Stimulated activated CD4-positive, alpha-beta T cell treated with anti-CD3 and anti-CD28 coated beads, Interleukin-1b, Interleukin-23, amount 100 ng/mL, for 24 hours (primary cell): ENCODE measurements at regions not wholly inside any gene's neighbourhood (a gene's known extent, or its start where the extent isn't known, plus 50 kb on each side); places are given as distances from the start of the nearest gene placed in this dataset.

Experiments
- DNase-seq, 4 experiments: peaks; one replicate each; pipeline ENCODE4 v3.0.0-alpha.2; 2020; ENCODE audit warnings: low read depth in 4 of 4, low spot score in 1 of 4

DNA sequence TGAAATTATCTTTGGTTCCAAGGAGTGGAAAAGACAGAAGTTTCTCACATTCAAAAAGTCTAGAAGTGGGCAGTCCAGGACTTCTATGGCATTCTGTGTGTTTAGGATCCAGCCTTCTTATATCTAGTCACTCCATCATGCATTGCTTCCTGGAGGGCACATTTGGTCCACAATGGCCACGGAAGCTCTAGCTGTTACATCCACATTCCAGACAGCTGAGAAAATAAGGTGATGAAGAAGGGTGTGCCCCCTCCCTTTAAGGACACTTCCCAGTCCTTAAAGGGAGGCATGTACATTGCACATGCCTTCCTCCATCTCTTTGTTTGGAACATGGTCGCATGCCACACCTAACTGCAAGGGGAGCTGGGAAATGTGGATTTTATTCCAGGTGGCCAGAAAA lies 59.9 kb upstream of the BZW1 start:
- DNase-seq: no peak

DNA sequence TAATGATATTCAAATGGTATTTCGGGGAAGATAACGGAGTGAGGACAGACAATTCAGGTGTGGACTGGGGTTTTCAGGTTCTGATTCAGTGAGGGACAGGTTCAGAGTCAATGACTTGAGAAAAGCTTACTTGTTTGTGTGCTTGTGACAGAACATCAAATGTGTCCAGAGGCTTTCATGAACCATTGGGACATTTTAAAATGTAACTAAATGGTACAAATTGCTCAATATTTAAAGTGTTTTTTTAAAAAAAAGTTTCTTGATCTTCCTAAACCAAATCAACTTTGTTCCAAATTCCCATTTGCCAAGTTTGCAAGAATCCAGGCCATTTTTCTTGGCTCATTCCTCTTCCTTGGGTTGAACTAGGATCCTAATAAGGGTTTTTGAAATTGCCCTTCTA lies 59.4 kb upstream of the BZW1 start:
- no peak for DNase-seq

DNA sequence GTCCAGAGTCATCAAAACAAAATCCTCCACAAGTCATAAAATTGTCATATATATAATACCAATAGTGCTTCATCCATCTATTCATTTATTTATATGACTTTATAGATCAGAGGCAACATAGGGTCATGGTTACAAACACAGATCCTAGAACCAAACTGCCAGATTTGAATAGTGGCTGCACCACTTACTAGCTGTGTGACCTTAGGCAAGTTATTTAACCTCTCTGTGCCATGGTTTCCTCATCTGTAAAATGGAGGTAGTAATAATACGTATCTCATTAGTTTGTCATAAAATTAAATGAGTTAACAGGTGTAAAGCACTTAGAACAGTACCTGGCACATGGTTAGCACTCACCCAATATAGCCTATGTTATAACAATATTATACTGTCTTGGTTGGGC lies 58.9 kb upstream of the BZW1 start:
- no peak for DNase-seq

DNA sequence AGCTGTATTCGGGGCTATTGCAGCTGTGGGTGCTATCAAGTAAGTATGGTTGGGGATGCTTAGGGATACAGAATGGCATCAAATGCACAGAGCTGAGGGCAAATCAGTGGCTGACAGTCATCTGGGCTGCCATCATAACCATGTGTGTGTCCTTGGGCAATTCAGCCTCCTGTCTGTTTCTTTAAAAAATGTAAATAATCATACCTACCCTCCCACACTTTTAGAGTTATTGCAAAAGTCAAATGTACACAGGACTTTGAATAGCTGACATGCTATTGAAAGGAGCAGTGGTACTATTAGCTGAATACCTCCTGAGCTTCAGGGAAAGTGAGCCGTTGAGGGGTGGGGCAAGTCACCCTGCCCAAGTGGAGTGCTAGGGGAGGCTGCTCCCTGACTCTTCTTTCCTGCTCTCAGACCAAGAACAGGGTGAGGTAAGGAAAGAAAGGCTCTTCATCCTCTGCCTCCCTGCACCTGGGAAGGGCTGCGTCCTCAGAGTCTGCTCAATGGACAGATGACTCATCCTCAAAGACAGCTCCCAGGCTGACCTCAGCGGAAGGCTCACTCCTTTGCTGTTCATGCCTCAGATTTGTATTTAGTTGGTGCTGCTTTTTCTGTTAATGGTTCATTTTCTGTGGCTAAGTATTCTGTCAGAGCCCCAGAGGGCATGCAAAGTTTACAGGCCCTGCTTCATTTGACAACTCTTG lies 54.9 kb upstream of the BZW1 start:
- DNase-seq: no peak

DNA sequence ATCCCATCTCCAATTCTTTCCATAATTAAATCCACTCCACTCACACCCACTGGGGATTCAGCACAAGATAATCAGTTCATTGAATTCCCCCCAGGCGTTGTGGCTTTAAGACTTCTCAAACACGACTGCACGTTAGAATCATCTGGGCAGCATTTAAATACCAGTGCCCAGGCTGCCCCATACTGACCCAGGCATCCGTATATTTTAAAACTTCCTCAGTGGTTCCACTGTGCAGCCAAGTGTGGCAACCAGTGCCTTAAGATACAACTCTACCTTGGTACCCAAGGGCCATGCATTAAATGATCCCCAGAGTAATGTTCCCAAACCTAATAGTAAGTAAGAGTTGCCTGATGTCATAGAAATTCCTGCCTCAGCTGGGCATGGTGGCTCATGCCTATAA lies 54.3 kb upstream of the BZW1 start:
- DNase-seq: no peak

DNA sequence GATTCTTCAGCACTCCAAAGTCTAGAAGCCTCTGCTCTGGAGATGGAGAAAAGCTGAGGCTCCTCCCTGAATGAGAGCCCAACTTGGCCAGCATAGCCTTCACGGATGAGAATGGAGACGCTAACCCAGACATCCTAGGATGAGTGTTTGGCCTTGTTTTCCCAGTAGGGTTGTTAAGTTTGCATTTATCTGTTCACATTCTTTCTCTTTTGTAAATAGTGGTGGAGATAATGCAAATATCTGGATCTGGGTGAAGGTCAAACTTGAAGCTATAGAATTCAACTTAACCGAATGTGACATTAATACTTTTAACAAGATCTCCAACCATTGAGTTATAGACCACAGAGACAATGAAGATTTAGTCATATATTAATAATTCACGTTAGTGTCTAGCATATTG lies 53.4 kb upstream of the BZW1 start:
- DNase-seq: no peak

DNA sequence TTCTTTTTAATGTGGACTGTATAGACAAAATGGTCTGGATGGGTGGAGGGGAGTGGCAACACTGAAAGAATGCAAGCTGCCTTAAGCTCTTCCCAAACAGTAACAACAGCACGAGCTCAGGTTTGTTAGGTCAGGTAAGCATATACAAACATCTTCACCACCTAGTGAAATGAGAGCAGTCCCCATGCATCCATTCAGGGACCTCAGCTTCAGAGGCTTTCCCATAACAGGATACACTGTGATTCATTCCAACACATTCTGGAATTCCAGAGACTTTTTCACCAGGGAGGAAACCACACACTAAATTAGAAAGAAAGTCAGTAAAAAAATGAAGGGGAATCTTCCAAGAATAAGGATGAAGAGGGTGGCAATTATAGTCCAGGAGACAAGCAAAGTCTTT lies 50.4 kb upstream of the BZW1 start:
- DNase-seq: no peak
